ENCODE measurements at regions not wholly inside any gene's neighbourhood (a gene's known extent, or its start where the extent isn't known, plus 50 kb on each side); places are given as distances from the start of the nearest gene placed in this dataset.

GRCh38 chr1:209008586-209008985 is 574.9 kb upstream of the CAMK1G start:
- H3K4me3 ChIP-seq (ENCODE audit: low read length in 2 of 2), result no peak overlapping the region
- H3K4me1 ChIP-seq (ENCODE audit: control insufficient read depth, insufficient read depth, low read length), result no peaks in the 10 kb centered on the region
- no peaks in the 10 kb centered on the region for H3K9me3 ChIP-seq (ENCODE audit: control insufficient read depth in 2 of 2, low read length in 2 of 2)
- no peak overlapping the region for H3K27ac ChIP-seq (ENCODE audit: low read length)
- H3K27me3 ChIP-seq (ENCODE audit: control insufficient read depth in 1 of 2, insufficient read depth in 2 of 2, low read length in 2 of 2), result no peaks in the 10 kb centered on the region
- H3K36me3 ChIP-seq (ENCODE audit: control insufficient read depth in 2 of 2, insufficient read depth in 2 of 2, low read length in 2 of 2), result no peaks in the 10 kb centered on the region
- no peak overlapping the region for H3K9ac ChIP-seq (ENCODE audit: low read length in 2 of 2)

DNA sequence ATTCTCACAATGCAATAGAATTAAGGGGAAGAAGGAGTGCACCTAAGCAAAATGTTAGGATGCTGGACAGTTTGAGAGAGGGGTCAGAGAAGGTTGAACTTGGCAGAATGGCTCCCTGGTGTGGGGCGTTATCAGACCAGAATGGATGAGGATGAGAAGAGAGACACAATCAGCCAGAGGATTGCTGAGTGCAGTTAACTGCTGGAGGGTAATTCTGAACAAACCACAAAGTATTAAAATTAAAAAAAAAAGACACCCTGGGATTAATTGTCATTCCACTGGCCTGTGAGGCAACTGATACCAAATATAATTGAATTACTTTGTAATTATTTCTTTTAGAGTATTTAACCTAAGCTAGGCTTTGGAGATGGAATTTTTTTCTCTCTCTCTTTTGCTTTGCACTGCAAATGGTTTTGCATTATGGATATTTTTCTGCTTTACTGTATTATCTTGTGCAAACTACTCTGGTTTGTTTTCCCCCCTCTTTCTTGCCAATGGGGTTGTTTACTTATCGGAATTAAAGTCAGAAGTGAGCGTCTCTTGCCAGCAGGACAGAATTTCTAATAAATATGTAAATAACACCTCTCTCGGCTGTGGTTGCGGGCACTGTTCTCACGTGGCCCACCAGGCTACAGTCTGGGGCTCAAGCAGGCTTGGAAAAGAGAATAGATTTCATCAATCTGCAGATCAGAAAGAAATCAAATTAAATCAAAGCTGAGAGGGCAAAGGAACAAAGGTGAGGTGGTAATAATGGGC is 572.9 kb upstream of the CAMK1G start:
- H3K9me3 ChIP-seq (ENCODE audit: control insufficient read depth in 2 of 2, low read length in 2 of 2), result no peaks in the 10 kb centered on the region
- H3K27me3 ChIP-seq (ENCODE audit: control insufficient read depth in 1 of 2, insufficient read depth in 2 of 2, low read length in 2 of 2), result no peaks in the 10 kb centered on the region
- no peaks in the 10 kb centered on the region for H3K4me1 ChIP-seq (ENCODE audit: control insufficient read depth, insufficient read depth, low read length)
- H3K9ac ChIP-seq (ENCODE audit: low read length in 2 of 2), result no peak overlapping the region
- no peak overlapping the region for H3K27ac ChIP-seq (ENCODE audit: low read length)
- H3K4me3 ChIP-seq (ENCODE audit: low read length in 2 of 2), result no peak overlapping the region
- no peaks in the 10 kb centered on the region for H3K36me3 ChIP-seq (ENCODE audit: control insufficient read depth in 2 of 2, insufficient read depth in 2 of 2, low read length in 2 of 2)

GRCh38 chr1:209012443-209013196 is 570.9 kb upstream of the CAMK1G start:
- Histone ChIP-seq H3K9me3 (ENCODE audit: control insufficient read depth in 2 of 2, low read length in 2 of 2) (no peaks in the 10 kb centered on the region), H3K27ac (ENCODE audit: low read length) (no peak overlapping the region), H3K9ac (ENCODE audit: low read length in 2 of 2) (no peak overlapping the region), H3K4me3 (ENCODE audit: low read length in 2 of 2) (no peak overlapping the region), H3K36me3 (ENCODE audit: control insufficient read depth in 2 of 2, insufficient read depth in 2 of 2, low read length in 2 of 2) (no peaks in the 10 kb centered on the region), H3K27me3 (ENCODE audit: control insufficient read depth in 1 of 2, insufficient read depth in 2 of 2, low read length in 2 of 2) (no peaks in the 10 kb centered on the region), H3K4me1 (ENCODE audit: control insufficient read depth, insufficient read depth, low read length) (no peaks in the 10 kb centered on the region)

DNA sequence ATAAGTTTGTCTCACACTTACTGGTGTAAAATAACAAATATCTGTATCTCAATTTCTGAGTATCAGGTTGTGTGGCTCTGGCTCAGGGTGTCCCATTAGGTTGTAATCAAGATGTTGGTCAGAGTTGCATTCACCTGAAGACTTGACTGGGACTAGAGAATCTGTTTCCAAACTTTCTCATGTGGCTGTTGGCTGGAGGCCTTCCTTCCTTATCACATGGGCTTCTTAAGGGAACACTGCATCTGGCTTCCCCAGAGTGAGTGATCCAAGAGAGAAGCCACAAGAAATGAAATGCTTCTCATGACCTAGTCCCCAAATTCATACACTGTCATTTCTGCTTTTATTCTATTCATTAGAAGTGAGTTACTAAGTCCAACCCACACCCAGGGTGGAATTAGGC is 568.4 kb upstream of the CAMK1G start:
- no peak overlapping the region for H3K9ac ChIP-seq (ENCODE audit: low read length in 2 of 2)
- no peak overlapping the region for H3K4me3 ChIP-seq (ENCODE audit: low read length in 2 of 2)
- no peak overlapping the region for H3K27ac ChIP-seq (ENCODE audit: low read length)
- peaks cover 0 to 2% of the 10 kb centered on the region in 2 donors for H3K9me3 ChIP-seq (ENCODE audit: control insufficient read depth in 2 of 2, low read length in 2 of 2)
- H3K4me1 ChIP-seq (ENCODE audit: control insufficient read depth, insufficient read depth, low read length), result no peaks in the 10 kb centered on the region
- H3K27me3 ChIP-seq (ENCODE audit: control insufficient read depth in 1 of 2, insufficient read depth in 2 of 2, low read length in 2 of 2), result no peaks in the 10 kb centered on the region
- no peaks in the 10 kb centered on the region for H3K36me3 ChIP-seq (ENCODE audit: control insufficient read depth in 2 of 2, insufficient read depth in 2 of 2, low read length in 2 of 2)

DNA sequence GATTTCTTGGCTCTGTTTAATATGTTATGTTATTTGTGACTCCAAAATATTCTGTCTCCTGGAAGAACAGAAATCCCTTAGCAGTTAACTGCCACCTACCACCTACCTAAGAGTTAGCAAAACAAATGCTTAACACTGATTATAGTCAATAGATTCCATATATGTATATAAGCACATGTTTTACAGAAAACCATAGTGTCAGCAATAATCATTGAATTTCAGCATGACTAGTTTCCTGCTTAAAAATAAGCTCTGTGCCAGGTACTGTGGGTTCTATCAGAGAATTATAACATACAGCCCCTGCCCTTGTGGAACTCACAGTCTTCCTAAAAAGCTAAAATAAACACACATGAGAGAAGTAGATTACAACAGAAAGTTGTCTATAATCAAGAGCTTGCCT is 561.9 kb upstream of the CAMK1G start:
- H3K9me3 ChIP-seq (ENCODE audit: control insufficient read depth in 2 of 2, low read length in 2 of 2), result peaks cover 0 to 5% of the 10 kb centered on the region in 2 donors

DNA sequence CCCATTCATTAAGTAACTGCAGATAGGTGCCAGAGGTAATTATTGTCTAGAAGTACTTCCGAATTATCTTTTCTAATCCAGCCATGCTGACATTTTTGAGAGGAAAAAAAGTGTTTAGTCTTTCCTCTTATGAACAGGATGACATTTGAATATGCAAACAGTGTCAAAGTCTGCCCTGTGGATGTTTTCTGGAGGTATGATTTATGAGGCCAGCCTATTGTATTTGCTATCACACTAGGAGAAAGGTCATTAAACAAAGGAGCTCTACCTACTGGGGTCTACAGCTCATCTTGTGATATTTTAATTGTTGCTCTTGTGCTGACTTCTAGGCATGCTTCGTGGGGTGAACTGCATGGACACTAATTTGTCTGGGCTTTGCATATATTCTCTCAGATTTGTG is 559.7 kb upstream of the CAMK1G start:
- Histone ChIP-seq H3K36me3 (ENCODE audit: control insufficient read depth in 2 of 2, insufficient read depth in 2 of 2, low read length in 2 of 2) (no peaks in the 10 kb centered on the region), H3K27me3 (ENCODE audit: control insufficient read depth in 1 of 2, insufficient read depth in 2 of 2, low read length in 2 of 2) (no peaks in the 10 kb centered on the region), H3K4me1 (ENCODE audit: control insufficient read depth, insufficient read depth, low read length) (no peaks in the 10 kb centered on the region), H3K9ac (ENCODE audit: low read length in 2 of 2) (no peak overlapping the region), H3K4me3 (ENCODE audit: low read length in 2 of 2) (no peak overlapping the region), H3K9me3 (ENCODE audit: control insufficient read depth in 2 of 2, low read length in 2 of 2) (peaks cover 0 to 5% of the 10 kb centered on the region in 2 donors), H3K27ac (ENCODE audit: low read length) (no peak overlapping the region)

More for the DNA sequence above, 561.9 kb upstream of the CAMK1G start:
- H3K9ac ChIP-seq (ENCODE audit: low read length in 2 of 2), result no peak overlapping the region
- no peak overlapping the region for H3K4me3 ChIP-seq (ENCODE audit: low read length in 2 of 2)
- H3K36me3 ChIP-seq (ENCODE audit: control insufficient read depth in 2 of 2, insufficient read depth in 2 of 2, low read length in 2 of 2), result no peaks in the 10 kb centered on the region
- no peak overlapping the region for H3K27ac ChIP-seq (ENCODE audit: low read length)
- H3K4me1 ChIP-seq (ENCODE audit: control insufficient read depth, insufficient read depth, low read length), result no peaks in the 10 kb centered on the region
- H3K27me3 ChIP-seq (ENCODE audit: control insufficient read depth in 1 of 2, insufficient read depth in 2 of 2, low read length in 2 of 2), result no peaks in the 10 kb centered on the region

DNA sequence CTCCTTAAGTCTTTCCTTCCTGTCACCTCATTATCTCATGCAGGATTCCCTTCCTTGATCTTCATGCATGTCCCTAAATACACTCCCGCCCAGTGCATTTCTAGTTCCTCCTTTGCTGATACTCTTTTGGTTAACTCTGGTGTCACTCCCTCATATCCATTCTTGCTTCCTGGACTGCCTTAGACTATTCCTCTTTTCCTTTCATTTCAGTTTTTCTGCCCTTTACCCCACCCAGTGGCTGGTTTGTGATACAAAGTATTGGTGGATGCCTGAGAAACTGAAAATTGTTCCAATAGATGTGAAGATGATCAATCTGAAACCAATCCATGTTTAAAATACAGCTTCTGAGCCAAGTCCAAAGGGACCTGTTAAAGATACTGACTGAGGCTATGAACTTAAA is 553.8 kb upstream of the CAMK1G start:
- Histone ChIP-seq H3K4me3 (ENCODE audit: low read length in 2 of 2) (no peak overlapping the region), H3K9ac (ENCODE audit: low read length in 2 of 2) (no peak overlapping the region), H3K4me1 (ENCODE audit: control insufficient read depth, insufficient read depth, low read length) (no peaks in the 10 kb centered on the region), H3K9me3 (ENCODE audit: control insufficient read depth in 2 of 2, low read length in 2 of 2) (no peaks in the 10 kb centered on the region), H3K27ac (ENCODE audit: low read length) (no peak overlapping the region), H3K36me3 (ENCODE audit: control insufficient read depth in 2 of 2, insufficient read depth in 2 of 2, low read length in 2 of 2) (no peaks in the 10 kb centered on the region), H3K27me3 (ENCODE audit: control insufficient read depth in 1 of 2, insufficient read depth in 2 of 2, low read length in 2 of 2) (no peaks in the 10 kb centered on the region)

GRCh38 chr1:209030454-209031167 is 552.9 kb upstream of the CAMK1G start:
- Histone ChIP-seq H3K36me3 (ENCODE audit: control insufficient read depth in 2 of 2, insufficient read depth in 2 of 2, low read length in 2 of 2) (no peaks in the 10 kb centered on the region), H3K27me3 (ENCODE audit: control insufficient read depth in 1 of 2, insufficient read depth in 2 of 2, low read length in 2 of 2) (no peaks in the 10 kb centered on the region), H3K4me1 (ENCODE audit: control insufficient read depth, insufficient read depth, low read length) (no peaks in the 10 kb centered on the region), H3K27ac (ENCODE audit: low read length) (no peak overlapping the region), H3K9ac (ENCODE audit: low read length in 2 of 2) (no peak overlapping the region), H3K4me3 (ENCODE audit: low read length in 2 of 2) (no peak overlapping the region), H3K9me3 (ENCODE audit: control insufficient read depth in 2 of 2, low read length in 2 of 2) (no peaks in the 10 kb centered on the region)

GRCh38 chr1:209037064-209037463 is 546.5 kb upstream of the CAMK1G start:
- H3K27ac ChIP-seq (ENCODE audit: low read length), result no peak overlapping the region
- no peak overlapping the region for H3K4me3 ChIP-seq (ENCODE audit: low read length in 2 of 2)
- H3K36me3 ChIP-seq (ENCODE audit: control insufficient read depth in 2 of 2, insufficient read depth in 2 of 2, low read length in 2 of 2), result no peaks in the 10 kb centered on the region
- no peaks in the 10 kb centered on the region for H3K27me3 ChIP-seq (ENCODE audit: control insufficient read depth in 1 of 2, insufficient read depth in 2 of 2, low read length in 2 of 2)
- H3K4me1 ChIP-seq (ENCODE audit: control insufficient read depth, insufficient read depth, low read length), result no peaks in the 10 kb centered on the region
- no peaks in the 10 kb centered on the region for H3K9me3 ChIP-seq (ENCODE audit: control insufficient read depth in 2 of 2, low read length in 2 of 2)
- no peak overlapping the region for H3K9ac ChIP-seq (ENCODE audit: low read length in 2 of 2)

- Histone ChIP-seq H3K4me3 (ENCODE audit: low read length in 2 of 2) (no peak overlapping the region), H3K27me3 (ENCODE audit: control insufficient read depth in 1 of 2, insufficient read depth in 2 of 2, low read length in 2 of 2) (no peaks in the 10 kb centered on the region), H3K9ac (ENCODE audit: low read length in 2 of 2) (no peak overlapping the region), H3K4me1 (ENCODE audit: control insufficient read depth, insufficient read depth, low read length) (no peaks in the 10 kb centered on the region), H3K9me3 (ENCODE audit: control insufficient read depth in 2 of 2, low read length in 2 of 2) (no peaks in the 10 kb centered on the region), H3K27ac (ENCODE audit: low read length) (no peak overlapping the region), H3K36me3 (ENCODE audit: control insufficient read depth in 2 of 2, insufficient read depth in 2 of 2, low read length in 2 of 2) (no peaks in the 10 kb centered on the region)
These were observed 545.2 kb upstream of the CAMK1G start for GRCh38 chr1:209038316-209038715.

All from stomach smooth muscle (tissue), 2 donors.